HS-27A (cell line): ENCODE measurements at regions not wholly inside any gene's neighbourhood (a gene's known extent, or its start where the extent isn't known, plus 50 kb on each side); places are given as distances from the start of the nearest gene placed in this dataset.
"Not testable (repeated sequence)": the region's sequence is repeated elsewhere in the genome, so short reads cannot be mapped to it uniquely, and the experiment has no call there.

ENCODE experiments used
- DNase-seq: peaks from one replicate; pipeline ENCODE4 v3.0.0-alpha.2; 2012; ENCODE audit warnings: low read depth, missing footprints

GRCh38 chr13:62176051-62176450 lies 760.4 kb upstream of the PCDH20 start:
- DNase-seq = no peak

GRCh38 chr13:62173958-62174357 lies 758.3 kb upstream of the PCDH20 start:
- no peak for DNase-seq

- DNase-seq = no peak
Measured at GRCh38 chr13:62171697-62172096, 756.0 kb upstream of the PCDH20 start.

- no peak for DNase-seq
Measured at GRCh38 chr13:62168891-62169290, 753.2 kb upstream of the PCDH20 start.

- DNase-seq = no peak
Measured at GRCh38 chr13:62167650-62168172, 752.1 kb upstream of the PCDH20 start.

- no peak for DNase-seq
Measured at GRCh38 chr13:62162860-62163259, 747.2 kb upstream of the PCDH20 start.

- DNase-seq = no peak
Measured at GRCh38 chr13:62158520-62158919, 742.9 kb upstream of the PCDH20 start.

GRCh38 chr13:62151724-62152123 lies 736.1 kb upstream of the PCDH20 start:
- not testable (repeated sequence) for DNase-seq

- DNase-seq = no peak
Measured at GRCh38 chr13:62142048-62142447, 726.4 kb upstream of the PCDH20 start.

GRCh38 chr13:62139597-62139996 lies 723.9 kb upstream of the PCDH20 start:
- no peak for DNase-seq

- DNase-seq = no peak
Measured at GRCh38 chr13:62137629-62138405, 722.2 kb upstream of the PCDH20 start.

- no peak for DNase-seq
Measured at GRCh38 chr13:62131604-62132003, 716.0 kb upstream of the PCDH20 start.

- no peak for DNase-seq
Measured at GRCh38 chr13:62130062-62130970, 714.7 kb upstream of the PCDH20 start.

- DNase-seq = no peak
Measured at GRCh38 chr13:62129000-62129551, 713.4 kb upstream of the PCDH20 start.

GRCh38 chr13:62126400-62126799 lies 710.8 kb upstream of the PCDH20 start:
- DNase-seq = no peak

GRCh38 chr13:62125451-62125850 lies 709.8 kb upstream of the PCDH20 start:
- no peak for DNase-seq

GRCh38 chr13:62123409-62123808 lies 707.8 kb upstream of the PCDH20 start:
- DNase-seq = no peak

GRCh38 chr13:62122434-62122833 lies 706.8 kb upstream of the PCDH20 start:
- no peak for DNase-seq

GRCh38 chr13:62119739-62120700 lies 704.4 kb upstream of the PCDH20 start:
- DNase-seq = no peak

- no peak for DNase-seq
Measured at GRCh38 chr13:62115831-62116230, 700.2 kb upstream of the PCDH20 start.

- no peak for DNase-seq
Measured at GRCh38 chr13:62113179-62113578, 697.5 kb upstream of the PCDH20 start.
